ENCODE measurements at regions not wholly inside any gene's neighbourhood (a gene's known extent, or its start where the extent isn't known, plus 50 kb on each side); places are given as distances from the start of the nearest gene placed in this dataset.
"Not testable (repeated sequence)": the region's sequence is repeated elsewhere in the genome, so short reads cannot be mapped to it uniquely, and the experiment has no call there.

GRCh38 chr1:98108378-98108777 lies 187.5 kb upstream of the DPYD start:
- TF ChIP-seq CTCF, POLR2A (IDR thresholded peaks at IDR 0.05): not testable (repeated sequence)
